Thoracic aorta (tissue), 2 donors: ENCODE measurements at regions not wholly inside any gene's neighbourhood (a gene's known extent, or its start where the extent isn't known, plus 50 kb on each side); places are given as distances from the start of the nearest gene placed in this dataset.

ENCODE experiments used
- ATAC-seq: fragments of 150-250 bp; one replicate; pipeline ENCODE4 v1.8.0; 2017; ENCODE audit warnings: low read depth; ENCODE audit not compliant: insufficient number of reproducible peaks, low FRiP score
- DNase-seq: peaks from one replicate; pipeline ENCODE4 v3.0.0-alpha.2; 2020; ENCODE audit warnings: low spot score
- H3K27ac ChIP-seq, 2 donors: fragments of 200-600 bp; sonication (generic); 1 replicate in 1 of 2; 2 replicates in 1 of 2; pipeline ENCODE4 v1.5.1; 2016; ENCODE audit warnings: mild to moderate bottlenecking in 2 of 2, moderate library complexity in 2 of 2
- H3K27me3 ChIP-seq: fragments of 200-600 bp; sonication (generic); replicated peaks from 2 replicates; pipeline ENCODE4 v1.6.0; 2016; ENCODE audit warnings: mild to moderate bottlenecking; ENCODE audit not compliant: insufficient read depth
- H3K36me3 ChIP-seq: fragments of 200-600 bp; sonication (generic); one replicate; pipeline ENCODE4 v1.5.1; 2016
- H3K4me1 ChIP-seq, 2 donors: fragments of 200-600 bp; sonication (generic); 1 replicate in 1 of 2; 2 replicates in 1 of 2; pipeline versions ENCODE4 v1.5.1 to v1.6.0; 2016; ENCODE audit warnings: low read depth in 2 of 2, mild to moderate bottlenecking in 1 of 2; ENCODE audit not compliant: control insufficient read depth in 1 of 2
- H3K4me3 ChIP-seq: fragments of 200-600 bp; sonication (generic); 2 replicates; pipeline ENCODE4 v1.5.1; 2016; ENCODE audit warnings: mild to moderate bottlenecking
- H3K9me3 ChIP-seq: fragments of 200-600 bp; sonication (generic); 2 replicates; pipeline ENCODE4 v1.5.1; 2016
- CTCF ChIP-seq: fragments of 200-600 bp; sonication (generic); IDR thresholded peaks from one replicate; pipeline ENCODE4 v1.5.1; 2019; ENCODE audit warnings: antibody characterized with exemption

GRCh38 chr4:105060628-105061027 lies 86.0 kb upstream of the TET2 start:
- no peaks in the 10 kb centered on the region for H3K36me3 ChIP-seq
- no peak overlapping the region for H3K4me3 ChIP-seq
- ATAC-seq (no peak), DNase-seq (no peak)
- H3K4me1 ChIP-seq = no peaks in the 10 kb centered on the region
- no peaks in the 10 kb centered on the region for H3K27me3 ChIP-seq
- TF ChIP-seq CTCF = no peak
- no peaks in the 10 kb centered on the region for H3K9me3 ChIP-seq
- H3K27ac ChIP-seq = no peak overlapping the region

GRCh38 chr4:105061136-105061696 lies 85.5 kb upstream of the TET2 start:
- no peaks in the 10 kb centered on the region for H3K9me3 ChIP-seq
- no peak for TF ChIP-seq CTCF
- no peak for ATAC-seq
- H3K27me3 ChIP-seq = no peaks in the 10 kb centered on the region
- no peaks in the 10 kb centered on the region for H3K36me3 ChIP-seq
- no peaks in the 10 kb centered on the region for H3K4me1 ChIP-seq
- no peak overlapping the region for H3K27ac ChIP-seq
- DNase-seq = no peak
- H3K4me3 ChIP-seq = no peak overlapping the region

- Histone ChIP-seq H3K27ac (no peak overlapping the region), H3K9me3 (no peaks in the 10 kb centered on the region), H3K36me3 (no peaks in the 10 kb centered on the region), H3K27me3 (no peaks in the 10 kb centered on the region), H3K4me1 (no peaks in the 10 kb centered on the region), H3K4me3 (no peak overlapping the region)
- ATAC-seq = no peak
- no peak for TF ChIP-seq CTCF
- DNase-seq = no peak
Measured at GRCh38 chr4:105061731-105062130, 84.9 kb upstream of the TET2 start.

GRCh38 chr4:105066401-105066800 lies 80.3 kb upstream of the TET2 start:
- Histone ChIP-seq H3K36me3 (no peaks in the 10 kb centered on the region), H3K4me1 (no peaks in the 10 kb centered on the region), H3K27ac (no peak overlapping the region), H3K27me3 (no peaks in the 10 kb centered on the region), H3K4me3 (no peak overlapping the region), H3K9me3 (no peaks in the 10 kb centered on the region)
- no peak for TF ChIP-seq CTCF
- DNase-seq (no peak), ATAC-seq (no peak)

- Histone ChIP-seq H3K9me3 (no peaks in the 10 kb centered on the region), H3K36me3 (no peaks in the 10 kb centered on the region), H3K4me3 (no peak overlapping the region), H3K27me3 (no peaks in the 10 kb centered on the region), H3K27ac (no peak overlapping the region), H3K4me1 (no peaks in the 10 kb centered on the region)
- DNase-seq = no peak
- no peak for ATAC-seq
- TF ChIP-seq CTCF = no peak
Measured at GRCh38 chr4:105067431-105067830, 79.2 kb upstream of the TET2 start.
